ENCODE measurements at regions not wholly inside any gene's neighbourhood (a gene's known extent, or its start where the extent isn't known, plus 50 kb on each side); places are given as distances from the start of the nearest gene placed in this dataset.

DNA sequence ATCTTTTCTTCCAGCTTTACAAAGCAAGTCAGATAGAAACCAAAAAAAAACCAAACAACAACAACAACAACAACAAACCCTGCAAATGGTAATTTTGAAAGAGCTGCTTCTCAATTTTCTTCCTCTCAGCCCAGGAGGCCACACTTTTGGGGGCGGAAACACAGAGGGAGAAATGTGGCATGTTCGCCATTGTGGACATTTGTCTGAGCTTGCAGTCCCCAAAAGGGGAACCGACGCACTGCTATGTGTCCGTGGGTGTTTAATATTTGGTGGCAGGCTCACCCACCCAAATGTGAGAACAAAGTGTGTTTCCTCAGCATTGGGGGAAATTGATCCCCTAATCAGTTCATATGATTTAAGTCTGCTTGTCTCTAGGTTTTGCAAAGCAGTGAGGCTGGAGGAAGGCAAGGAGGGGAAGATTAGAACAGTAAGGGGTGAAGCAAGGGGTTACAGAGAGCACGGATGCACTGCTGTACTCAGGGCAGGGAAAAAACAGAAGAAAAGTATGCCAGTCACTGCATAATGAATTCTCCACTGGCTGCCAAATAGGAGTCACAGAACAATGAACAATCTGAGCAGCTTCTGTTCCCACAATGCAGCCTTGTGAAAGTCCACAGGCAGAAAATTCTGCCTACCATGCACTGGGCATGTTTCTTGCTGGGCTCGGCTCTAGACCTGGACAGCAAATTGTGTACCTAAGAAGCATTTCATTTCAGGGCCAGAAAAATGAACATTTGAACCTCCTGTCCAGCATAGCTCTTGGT is 74.7 kb upstream of the GPM6B start:
- TF ChIP-seq, protein P1, sequence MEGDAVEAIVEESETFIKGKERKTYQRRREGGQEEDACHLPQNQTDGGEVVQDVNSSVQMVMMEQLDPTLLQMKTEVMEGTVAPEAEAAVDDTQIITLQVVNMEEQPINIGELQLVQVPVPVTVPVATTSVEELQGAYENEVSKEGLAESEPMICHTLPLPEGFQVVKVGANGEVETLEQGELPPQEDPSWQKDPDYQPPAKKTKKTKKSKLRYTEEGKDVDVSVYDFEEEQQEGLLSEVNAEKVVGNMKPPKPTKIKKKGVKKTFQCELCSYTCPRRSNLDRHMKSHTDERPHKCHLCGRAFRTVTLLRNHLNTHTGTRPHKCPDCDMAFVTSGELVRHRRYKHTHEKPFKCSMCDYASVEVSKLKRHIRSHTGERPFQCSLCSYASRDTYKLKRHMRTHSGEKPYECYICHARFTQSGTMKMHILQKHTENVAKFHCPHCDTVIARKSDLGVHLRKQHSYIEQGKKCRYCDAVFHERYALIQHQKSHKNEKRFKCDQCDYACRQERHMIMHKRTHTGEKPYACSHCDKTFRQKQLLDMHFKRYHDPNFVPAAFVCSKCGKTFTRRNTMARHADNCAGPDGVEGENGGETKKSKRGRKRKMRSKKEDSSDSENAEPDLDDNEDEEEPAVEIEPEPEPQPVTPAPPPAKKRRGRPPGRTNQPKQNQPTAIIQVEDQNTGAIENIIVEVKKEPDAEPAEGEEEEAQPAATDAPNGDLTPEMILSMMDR (IDR thresholded peaks at IDR 0.05), result no peak
- no peak for TF ChIP-seq POLR2A (IDR thresholded peaks at IDR 0.05)
